ENCODE measurements at regions not wholly inside any gene's neighbourhood (a gene's known extent, or its start where the extent isn't known, plus 50 kb on each side); places are given as distances from the start of the nearest gene placed in this dataset.

- no peak for DNase-seq (ENCODE audit: low spot score)
- no peak for TF ChIP-seq CTCF (IDR thresholded peaks at IDR 0.05)
These were observed 368.2 kb upstream of the ROPN1 start for GRCh38 chr3:124360155-124360554.

GRCh38 chr3:124360563-124360962 is 368.6 kb upstream of the ROPN1 start:
- Histone ChIP-seq H3K4me1 (ENCODE audit: control insufficient read depth in 1 of 2, low read depth in 2 of 2) (peaks cover 14 to 33% of the 10 kb centered on the region in 2 donors), H3K9me3 (no peaks in the 10 kb centered on the region), H3K4me3 (no peak overlapping the region), H3K27me3 (replicated peaks; ENCODE audit: insufficient read depth) (no peaks in the 10 kb centered on the region), H3K36me3 (no peaks in the 10 kb centered on the region), H3K27ac (no peak overlapping the region)
- ATAC-seq (ENCODE audit: insufficient number of reproducible peaks, low FRiP score, low read depth) (no peak), DNase-seq (ENCODE audit: low spot score) (no peak)
- TF ChIP-seq CTCF (IDR thresholded peaks at IDR 0.05) = no peak

More at GRCh38 chr3:124360155-124360554, 368.2 kb upstream of the ROPN1 start:
- H3K27ac ChIP-seq = no peak overlapping the region
- H3K36me3 ChIP-seq = no peaks in the 10 kb centered on the region
- no peak for ATAC-seq (ENCODE audit: insufficient number of reproducible peaks, low FRiP score, low read depth)
- no peaks in the 10 kb centered on the region for H3K9me3 ChIP-seq
- H3K4me1 ChIP-seq (ENCODE audit: control insufficient read depth in 1 of 2, low read depth in 2 of 2) = peaks cover 14 to 28% of the 10 kb centered on the region in 2 donors
- H3K27me3 ChIP-seq (replicated peaks; ENCODE audit: insufficient read depth) = no peaks in the 10 kb centered on the region
- no peak overlapping the region for H3K4me3 ChIP-seq

GRCh38 chr3:124361566-124361965 is 368.7 kb upstream of the UMPS start:
- ATAC-seq (ENCODE audit: insufficient number of reproducible peaks, low FRiP score, low read depth) = no peak

GRCh38 chr3:124362455-124362854 is 367.8 kb upstream of the UMPS start:
- TF ChIP-seq CTCF (IDR thresholded peaks at IDR 0.05) = no peak
- DNase-seq (ENCODE audit: low spot score) (no peak), ATAC-seq (ENCODE audit: insufficient number of reproducible peaks, low FRiP score, low read depth) (no peak)
- H3K27ac ChIP-seq = no peak overlapping the region
- no peaks in the 10 kb centered on the region for H3K9me3 ChIP-seq
- peaks cover 14 to 33% of the 10 kb centered on the region in 2 donors for H3K4me1 ChIP-seq (ENCODE audit: control insufficient read depth in 1 of 2, low read depth in 2 of 2)
- H3K4me3 ChIP-seq = no peak overlapping the region
- no peaks in the 10 kb centered on the region for H3K36me3 ChIP-seq
- no peaks in the 10 kb centered on the region for H3K27me3 ChIP-seq (replicated peaks; ENCODE audit: insufficient read depth)

More at GRCh38 chr3:124361566-124361965, 368.7 kb upstream of the UMPS start:
- DNase-seq (ENCODE audit: low spot score) = no peak
- peaks cover 14 to 33% of the 10 kb centered on the region in 2 donors for H3K4me1 ChIP-seq (ENCODE audit: control insufficient read depth in 1 of 2, low read depth in 2 of 2)
- no peak overlapping the region for H3K27ac ChIP-seq
- H3K9me3 ChIP-seq = no peaks in the 10 kb centered on the region
- no peaks in the 10 kb centered on the region for H3K36me3 ChIP-seq
- TF ChIP-seq CTCF (IDR thresholded peaks at IDR 0.05) = no peak
- H3K27me3 ChIP-seq (replicated peaks; ENCODE audit: insufficient read depth) = no peaks in the 10 kb centered on the region
- no peak overlapping the region for H3K4me3 ChIP-seq

- DNase-seq (ENCODE audit: low spot score) (no peak), ATAC-seq (ENCODE audit: insufficient number of reproducible peaks, low FRiP score, low read depth) (no peak)
- Histone ChIP-seq H3K27me3 (replicated peaks; ENCODE audit: insufficient read depth) (no peaks in the 10 kb centered on the region), H3K36me3 (no peaks in the 10 kb centered on the region), H3K4me3 (no peak overlapping the region), H3K27ac (peak overlapping the region in 1 of 2 donors; percentile 42), H3K4me1 (ENCODE audit: control insufficient read depth in 1 of 2, low read depth in 2 of 2) (peaks cover 14 to 33% of the 10 kb centered on the region in 2 donors), H3K9me3 (no peaks in the 10 kb centered on the region)
- no peak for TF ChIP-seq CTCF (IDR thresholded peaks at IDR 0.05)
These were observed 366.8 kb upstream of the UMPS start for GRCh38 chr3:124363476-124363875.
